Karpas-422 (cell line): ENCODE measurements at regions not wholly inside any gene's neighbourhood (a gene's known extent, or its start where the extent isn't known, plus 50 kb on each side); places are given as distances from the start of the nearest gene placed in this dataset.

ENCODE experiments used
- DNase-seq: peaks from one replicate; pipeline ENCODE4 v3.0.0-alpha.2; 2015
- H2AFZ ChIP-seq: fragments of 200-600 bp; sonication (generic); 2 replicates; pipeline ENCODE4 v1.6.1; 2014; ENCODE audit warnings: antibody characterized with exemption, low read length, mixed read lengths
- H3K27ac ChIP-seq: fragments of 200-600 bp; sonication (generic); 2 replicates; pipeline ENCODE4 v1.5.1; 2014; ENCODE audit warnings: mild to moderate bottlenecking, low read length, moderate library complexity
- H3K27me3 ChIP-seq: fragments of 200-600 bp; sonication (generic); 2 replicates; pipeline ENCODE4 v1.6.1; 2014; ENCODE audit warnings: low read length, mixed read lengths
- H3K36me3 ChIP-seq: fragments of 200-600 bp; sonication (generic); 2 replicates; pipeline ENCODE4 v1.6.1; 2014; ENCODE audit warnings: low read length, mixed read lengths; ENCODE audit not compliant: insufficient read depth
- H3K4me1 ChIP-seq: fragments of 200-600 bp; sonication (generic); 2 replicates; pipeline ENCODE4 v1.6.1; 2014; ENCODE audit warnings: mild to moderate bottlenecking, low read length, mixed read lengths
- H3K4me2 ChIP-seq: fragments of 200-600 bp; sonication (generic); 2 replicates; pipeline ENCODE4 v1.6.1; 2014; ENCODE audit warnings: low read length, low read depth, mild to moderate bottlenecking; ENCODE audit not compliant: poor library complexity, severe bottlenecking
- H3K4me3 ChIP-seq: fragments of 200-600 bp; sonication (generic); 2 replicates; pipeline ENCODE4 v1.5.1; 2014; ENCODE audit warnings: mild to moderate bottlenecking, antibody characterized with exemption, low read length, mixed read lengths
- H3K79me2 ChIP-seq: fragments of 200-600 bp; sonication (generic); 2 replicates; pipeline ENCODE4 v1.6.1; 2014; ENCODE audit warnings: mild to moderate bottlenecking, low read length, mixed read lengths
- H3K9ac ChIP-seq: fragments of 200-600 bp; sonication (generic); 2 replicates; pipeline ENCODE4 v1.6.0; 2014; ENCODE audit warnings: low read length
- H3K9me2 ChIP-seq: fragments of 200-600 bp; sonication (generic), shearing (Covaris generic); replicated peaks from 2 replicates; pipeline ENCODE4 v1.6.0; 2014; ENCODE audit warnings: mild to moderate bottlenecking, low read length, moderate library complexity; ENCODE audit not compliant: insufficient read depth
- H3K9me3 ChIP-seq: fragments of 300-700, 200-600 bp; sonication (generic); 2 replicates; pipeline ENCODE4 v1.6.1; 2014; ENCODE audit warnings: low read length, mixed read lengths
- H4K20me1 ChIP-seq: fragments of 200-600 bp; sonication (generic); 2 replicates; pipeline ENCODE4 v1.6.1; 2014; ENCODE audit warnings: mild to moderate bottlenecking, antibody characterized with exemption, low read length, low read depth; ENCODE audit not compliant: insufficient read depth

DNA sequence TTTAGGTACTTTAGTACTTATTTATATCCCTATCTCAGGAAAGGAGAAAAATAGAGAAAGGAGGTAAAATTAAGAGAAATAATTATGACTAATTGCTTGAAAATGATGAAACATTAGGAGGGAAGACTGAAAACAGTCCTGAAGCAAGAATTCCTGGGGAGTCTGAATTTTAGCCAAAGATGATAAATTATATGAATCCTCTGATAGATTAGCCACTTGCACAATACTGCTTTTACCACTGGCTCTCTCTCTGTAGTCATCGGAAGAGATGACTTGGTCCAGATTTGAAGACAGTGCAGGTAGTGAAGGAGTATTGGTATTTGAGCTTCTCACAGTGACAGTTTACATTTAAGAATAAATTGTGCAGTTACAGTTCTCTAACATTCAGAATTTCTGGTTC is 83.8 kb upstream of the CLEC14A start:
- Histone ChIP-seq H3K27me3 (no peaks in the 10 kb centered on the region), H3K9ac (no peak overlapping the region), H3K9me3 (no peaks in the 10 kb centered on the region), H3K4me3 (no peak overlapping the region), H3K4me2 (no peak overlapping the region), H3K9me2 (no peaks in the 10 kb centered on the region), H3K27ac (no peak overlapping the region), H2AFZ (peak overlapping the region; percentile 65; the same call in 1 of the 2 replicates), H3K36me3 (no peaks in the 10 kb centered on the region), H3K79me2 (no peaks in the 10 kb centered on the region), H4K20me1 (no peaks in the 10 kb centered on the region), H3K4me1 (no peaks in the 10 kb centered on the region)
- DNase-seq: no peak

DNA sequence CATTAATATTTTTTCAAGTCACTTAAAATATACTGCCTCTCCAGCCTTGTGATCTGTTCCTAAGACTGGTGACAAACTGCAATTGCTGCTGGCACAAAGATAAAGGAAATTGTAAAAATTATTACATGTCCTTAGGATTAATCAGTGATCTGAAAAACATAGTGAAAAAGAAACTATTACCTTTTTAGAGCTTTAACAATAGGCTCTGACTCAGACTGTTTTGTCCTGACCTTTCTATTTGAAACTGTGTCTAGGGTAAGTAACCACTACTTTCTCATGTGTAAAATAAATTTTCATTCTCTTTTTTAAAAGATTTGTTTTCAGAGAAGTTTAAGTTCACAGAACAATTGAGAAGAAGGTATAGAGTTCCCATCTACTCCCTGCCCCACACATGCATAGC is 80.4 kb upstream of the CLEC14A start:
- no peak overlapping the region for H3K4me3 ChIP-seq
- H3K36me3 ChIP-seq: no peaks in the 10 kb centered on the region
- H3K27ac ChIP-seq: no peak overlapping the region
- no peak overlapping the region for H3K4me2 ChIP-seq
- H3K9me3 ChIP-seq: no peaks in the 10 kb centered on the region
- H3K27me3 ChIP-seq: no peaks in the 10 kb centered on the region
- no peak for DNase-seq
- H3K9me2 ChIP-seq: no peaks in the 10 kb centered on the region; the same call in 1 of the 2 replicates
- no peaks in the 10 kb centered on the region for H3K79me2 ChIP-seq
- H3K9ac ChIP-seq: no peak overlapping the region
- no peaks in the 10 kb centered on the region for H4K20me1 ChIP-seq
- no peak overlapping the region for H2AFZ ChIP-seq
- no peaks in the 10 kb centered on the region for H3K4me1 ChIP-seq

DNA sequence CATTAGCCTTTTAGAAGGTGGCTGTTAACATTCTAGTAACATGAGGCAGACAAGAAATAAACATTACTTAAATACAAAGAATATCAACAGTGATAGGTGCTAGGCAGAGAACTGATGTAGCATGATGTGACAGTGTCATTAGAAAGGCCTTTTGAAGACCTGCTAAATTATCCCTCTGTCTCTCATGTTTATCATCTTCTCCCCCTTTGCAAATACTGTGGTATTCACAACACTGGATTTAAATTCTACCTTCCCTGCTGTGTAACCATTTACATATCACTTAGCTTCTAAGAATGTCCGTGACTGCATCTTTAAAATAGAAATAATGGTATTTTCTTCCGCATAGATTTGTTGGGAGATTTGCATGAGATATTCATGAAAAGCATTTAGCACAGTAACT is 74.4 kb upstream of the CLEC14A start:
- H3K79me2 ChIP-seq: no peaks in the 10 kb centered on the region
- H3K4me2 ChIP-seq: no peak overlapping the region
- no peak overlapping the region for H3K27ac ChIP-seq
- no peaks in the 10 kb centered on the region for H3K9me3 ChIP-seq
- H3K9me2 ChIP-seq: no peaks in the 10 kb centered on the region; the same call in 1 of the 2 replicates
- H4K20me1 ChIP-seq: no peaks in the 10 kb centered on the region
- no peak overlapping the region for H2AFZ ChIP-seq
- no peaks in the 10 kb centered on the region for H3K27me3 ChIP-seq
- no peak for DNase-seq
- no peak overlapping the region for H3K9ac ChIP-seq
- H3K4me1 ChIP-seq: no peaks in the 10 kb centered on the region
- no peaks in the 10 kb centered on the region for H3K36me3 ChIP-seq
- no peak overlapping the region for H3K4me3 ChIP-seq

DNA sequence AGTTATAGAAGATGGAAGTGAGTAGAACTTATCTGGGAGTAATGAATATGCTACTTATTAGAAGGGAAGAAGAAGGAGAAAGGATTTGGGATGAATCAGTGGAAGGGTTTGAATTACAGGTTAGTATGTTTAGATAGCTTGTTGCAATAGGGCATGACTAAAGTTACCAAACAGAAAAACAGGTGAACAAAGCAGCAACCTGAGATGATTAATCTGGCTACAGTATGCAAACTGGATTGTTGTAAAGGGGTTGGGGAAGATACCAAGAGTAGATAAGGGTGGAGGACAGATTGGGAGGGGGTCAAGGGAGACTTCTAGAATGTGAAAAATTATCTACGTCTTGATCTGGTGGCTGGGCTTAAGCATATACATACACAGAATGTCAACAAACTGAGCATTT is 73.4 kb upstream of the CLEC14A start:
- DNase-seq: no peak
- H3K4me2 ChIP-seq: no peak overlapping the region

DNA sequence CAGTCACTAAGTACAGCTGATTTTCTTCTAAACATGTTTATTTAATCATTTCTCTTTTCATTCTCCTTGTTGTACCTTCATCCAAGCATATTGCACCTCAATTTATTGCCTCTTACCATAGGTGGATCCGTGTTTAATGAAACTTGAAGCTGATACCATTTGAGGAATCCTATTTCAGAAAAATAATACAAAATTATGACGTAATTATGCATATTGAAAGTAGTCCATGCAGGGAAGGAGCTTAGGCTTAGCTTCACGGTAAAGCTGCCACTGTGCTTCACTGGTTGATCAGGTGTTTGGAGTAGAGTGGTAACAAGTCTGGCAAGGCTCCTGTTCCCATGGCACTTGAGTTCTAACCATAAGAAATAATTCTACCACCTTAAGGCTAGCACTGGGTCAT is 61.0 kb upstream of the CLEC14A start:
- H3K36me3 ChIP-seq: no peaks in the 10 kb centered on the region
- H3K4me2 ChIP-seq: no peak overlapping the region
- H3K4me1 ChIP-seq: peaks cover 4% of the 10 kb centered on the region; the same call in 1 of the 2 replicates
- no peaks in the 10 kb centered on the region for H4K20me1 ChIP-seq
- no peak overlapping the region for H3K9ac ChIP-seq
- H3K4me3 ChIP-seq: no peak overlapping the region
- no peaks in the 10 kb centered on the region for H3K9me2 ChIP-seq
- H3K79me2 ChIP-seq: no peaks in the 10 kb centered on the region
- DNase-seq: no peak
- no peaks in the 10 kb centered on the region for H3K27me3 ChIP-seq
- no peak overlapping the region for H2AFZ ChIP-seq
- no peak overlapping the region for H3K27ac ChIP-seq
- H3K9me3 ChIP-seq: no peaks in the 10 kb centered on the region

More for the DNA sequence above, 73.4 kb upstream of the CLEC14A start:
- Histone ChIP-seq H3K36me3 (no peaks in the 10 kb centered on the region), H3K9ac (no peak overlapping the region), H4K20me1 (no peaks in the 10 kb centered on the region), H3K9me2 (no peaks in the 10 kb centered on the region; the same call in 1 of the 2 replicates), H3K27ac (no peak overlapping the region), H3K27me3 (no peaks in the 10 kb centered on the region), H3K4me1 (no peaks in the 10 kb centered on the region), H3K79me2 (no peaks in the 10 kb centered on the region), H3K9me3 (no peaks in the 10 kb centered on the region), H2AFZ (no peak overlapping the region), H3K4me3 (no peak overlapping the region)

DNA sequence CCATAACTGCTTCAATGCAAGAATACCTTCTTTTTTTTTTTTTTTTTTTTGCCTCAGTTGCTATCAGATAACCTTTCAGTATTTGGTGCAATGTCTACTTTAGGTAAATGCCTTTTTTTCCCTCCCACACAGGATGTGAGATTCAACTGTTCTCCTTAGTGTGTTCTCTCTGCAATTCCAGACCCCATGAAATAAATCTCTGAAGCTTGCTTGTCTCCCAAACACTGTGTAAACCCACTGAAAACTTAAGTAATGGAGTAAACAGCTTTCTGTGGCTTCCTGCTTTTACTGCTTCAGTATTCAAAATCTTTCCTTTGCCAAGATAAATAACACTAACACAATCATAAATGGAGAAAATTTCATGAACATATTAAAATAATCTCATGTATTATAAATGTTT is 55.8 kb upstream of the CLEC14A start:
- no peak for DNase-seq
- Histone ChIP-seq H2AFZ (no peak overlapping the region), H4K20me1 (no peaks in the 10 kb centered on the region), H3K27ac (no peak overlapping the region), H3K79me2 (no peaks in the 10 kb centered on the region), H3K4me3 (no peak overlapping the region), H3K4me2 (no peak overlapping the region), H3K4me1 (peaks cover 2% of the 10 kb centered on the region; the same call in 1 of the 2 replicates), H3K27me3 (no peaks in the 10 kb centered on the region), H3K9me2 (no peaks in the 10 kb centered on the region), H3K36me3 (no peaks in the 10 kb centered on the region), H3K9ac (no peak overlapping the region), H3K9me3 (no peaks in the 10 kb centered on the region)

DNA sequence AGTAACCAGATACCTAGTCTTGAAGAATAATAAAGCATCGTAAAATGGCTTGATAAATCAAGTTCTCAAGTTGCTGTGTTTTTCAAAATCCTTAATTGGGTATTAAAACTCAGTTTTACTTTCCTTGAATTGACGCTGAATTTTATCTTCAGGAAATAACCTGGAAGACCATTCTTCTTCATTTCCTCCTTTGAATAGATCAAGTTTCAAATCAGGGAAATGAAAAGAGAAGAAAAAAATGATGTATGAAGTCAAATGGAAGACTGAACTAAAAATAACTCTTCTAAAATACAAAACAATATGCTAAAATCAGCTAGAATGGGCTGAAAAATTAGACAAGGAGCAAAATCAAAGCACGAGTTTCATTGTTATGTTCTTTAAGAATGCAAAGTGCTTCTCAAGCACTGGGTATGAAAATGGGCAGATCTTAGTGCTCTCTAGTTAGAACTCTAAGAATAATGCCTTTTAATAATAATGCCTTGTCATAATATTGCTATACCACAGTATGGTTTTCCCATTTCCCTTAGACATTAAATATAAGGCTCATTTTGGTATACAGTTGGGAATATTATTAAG is 54.6 kb upstream of the CLEC14A start:
- no peaks in the 10 kb centered on the region for H3K36me3 ChIP-seq
- H3K27ac ChIP-seq: no peak overlapping the region
- no peaks in the 10 kb centered on the region for H3K27me3 ChIP-seq
- no peak overlapping the region for H3K9ac ChIP-seq
- no peaks in the 10 kb centered on the region for H3K79me2 ChIP-seq
- peak; percentile 56 for DNase-seq
- H3K9me2 ChIP-seq: no peaks in the 10 kb centered on the region
- no peaks in the 10 kb centered on the region for H3K9me3 ChIP-seq
- no peak overlapping the region for H2AFZ ChIP-seq
- peaks cover 2% of the 10 kb centered on the region; the same call in 1 of the 2 replicates for H3K4me1 ChIP-seq
- H3K4me2 ChIP-seq: no peak overlapping the region
- no peak overlapping the region for H3K4me3 ChIP-seq
- no peaks in the 10 kb centered on the region for H4K20me1 ChIP-seq

DNA sequence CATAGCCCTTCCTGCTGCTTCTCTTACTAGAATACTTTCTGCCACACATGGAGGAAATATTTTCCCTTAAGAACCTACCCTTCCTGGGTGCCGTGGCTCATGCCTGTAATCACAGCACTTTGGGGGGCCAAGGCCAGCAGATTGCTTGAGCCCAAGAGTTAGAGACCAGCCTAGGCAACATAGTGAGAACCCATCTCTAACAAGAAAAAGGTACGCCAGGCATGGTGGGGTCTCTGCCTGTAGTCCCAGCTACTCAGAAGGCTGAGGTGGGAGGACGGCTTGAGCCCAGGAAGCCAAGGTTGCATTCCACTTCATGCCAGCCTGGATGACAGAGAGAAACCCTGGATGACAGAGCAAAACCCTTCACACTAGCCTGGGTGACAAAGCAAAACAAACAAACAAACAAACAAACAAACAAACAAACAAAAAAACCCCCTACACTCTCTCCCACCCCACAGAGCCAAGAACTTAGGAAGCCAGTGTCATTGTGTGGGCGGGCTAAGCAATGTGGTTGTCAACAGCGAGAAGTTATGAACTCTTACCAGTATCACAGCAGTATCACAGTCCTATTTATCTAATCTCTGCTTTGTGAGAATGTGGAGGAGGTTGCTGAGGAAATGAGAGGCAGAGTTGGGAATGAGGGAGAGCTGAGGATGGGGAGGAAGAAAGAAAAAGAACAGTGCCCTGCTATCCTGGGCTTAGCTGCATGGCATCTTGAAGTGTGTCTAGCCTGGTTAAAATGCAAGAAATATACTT is 53.8 kb upstream of the CLEC14A start:
- H3K79me2 ChIP-seq: no peaks in the 10 kb centered on the region
- H3K4me3 ChIP-seq: no peak overlapping the region
- DNase-seq: no peak
- H3K36me3 ChIP-seq: no peaks in the 10 kb centered on the region
- no peak overlapping the region for H3K27ac ChIP-seq
- no peak overlapping the region for H2AFZ ChIP-seq
- H3K9me3 ChIP-seq: no peaks in the 10 kb centered on the region
- H3K9me2 ChIP-seq: no peaks in the 10 kb centered on the region
- H3K4me2 ChIP-seq: no peak overlapping the region
- no peaks in the 10 kb centered on the region for H3K27me3 ChIP-seq
- no peaks in the 10 kb centered on the region for H4K20me1 ChIP-seq
- H3K9ac ChIP-seq: no peak overlapping the region
- peaks cover 2% of the 10 kb centered on the region; the same call in 1 of the 2 replicates for H3K4me1 ChIP-seq
